Pulmonary artery endothelial cell (primary cell): ENCODE measurements at regions not wholly inside any gene's neighbourhood (a gene's known extent, or its start where the extent isn't known, plus 50 kb on each side); places are given as distances from the start of the nearest gene placed in this dataset.
"Not testable (repeated sequence)": the region's sequence is repeated elsewhere in the genome, so short reads cannot be mapped to it uniquely, and the experiment has no call there.

Experiments used
- DNase-seq: peaks from one replicate; pipeline ENCODE4 v3.0.0-alpha.2; 2011; ENCODE audit warnings: low read depth, low spot score

DNA sequence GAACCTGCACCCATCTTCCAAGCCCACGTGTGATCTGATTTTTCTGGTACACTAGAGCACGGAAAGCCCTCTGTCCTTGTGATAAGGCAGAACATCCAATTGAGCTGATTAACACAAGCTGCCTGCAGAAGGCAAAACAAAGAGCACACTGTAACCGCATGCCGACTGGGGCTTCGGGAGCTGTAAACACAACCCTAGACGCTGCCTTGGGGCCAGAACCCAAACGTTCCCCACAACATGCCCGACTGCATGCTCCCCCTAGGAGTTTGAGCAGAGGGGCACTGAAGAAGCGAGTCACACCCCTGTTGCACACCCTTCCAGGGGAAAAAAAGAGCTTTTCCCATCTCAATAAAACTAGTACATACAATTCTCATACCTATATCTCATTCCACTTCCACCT lies 470.7 kb downstream of the HTR1B start:
- no peak for DNase-seq

DNA sequence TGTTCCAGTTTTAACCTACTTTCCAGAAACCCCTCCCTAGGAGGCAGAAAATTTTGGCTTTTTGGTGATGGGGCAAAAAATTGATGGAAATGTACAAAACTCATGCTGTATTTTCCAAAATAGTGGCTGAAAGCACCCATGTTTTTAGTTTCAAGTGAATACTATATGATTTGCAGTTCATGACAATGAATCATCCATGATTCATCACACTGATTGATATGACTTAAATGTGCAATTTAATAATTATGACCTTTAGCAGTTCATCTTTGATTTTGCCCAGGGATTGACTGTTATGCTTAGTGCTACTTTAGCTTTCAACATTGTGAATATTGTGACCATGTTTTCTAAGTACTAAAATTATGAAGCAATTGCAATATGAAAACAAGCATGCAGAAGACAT lies 478.7 kb downstream of the HTR1B start:
- DNase-seq = no peak

DNA sequence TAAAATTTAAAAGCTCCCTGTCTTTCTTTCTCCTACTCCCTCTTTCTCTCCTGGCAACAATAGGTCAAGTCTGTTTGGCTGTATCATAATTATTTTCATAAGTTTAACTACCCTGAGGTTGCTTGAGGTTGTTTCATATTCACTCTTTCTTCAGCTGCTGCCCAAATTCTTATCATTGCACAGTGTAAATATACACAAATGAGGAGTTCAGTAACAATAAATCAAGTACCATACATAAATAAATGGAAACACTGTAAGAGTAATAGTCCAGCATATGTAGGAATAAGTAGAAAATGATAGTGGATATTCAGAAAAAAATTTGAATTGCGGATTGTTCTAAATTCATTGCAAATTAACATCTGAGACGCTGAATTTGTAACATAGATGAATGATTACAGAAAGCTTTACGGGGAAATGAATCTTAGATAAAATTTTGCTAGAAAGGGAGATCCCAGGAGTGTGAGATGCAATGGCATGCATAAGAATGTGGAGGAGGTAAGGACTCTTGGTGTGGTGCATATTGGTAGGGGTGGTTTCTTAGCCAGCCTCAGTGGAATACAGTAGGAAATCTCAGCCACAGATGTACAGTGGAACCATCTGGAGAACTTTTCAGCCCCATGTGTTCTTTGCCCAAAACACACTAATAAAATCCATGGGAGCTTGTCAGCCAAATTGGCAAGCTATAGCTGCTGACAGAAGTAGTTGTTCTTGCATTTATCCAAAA lies 480.7 kb downstream of the HTR1B start:
- no peak for DNase-seq

DNA sequence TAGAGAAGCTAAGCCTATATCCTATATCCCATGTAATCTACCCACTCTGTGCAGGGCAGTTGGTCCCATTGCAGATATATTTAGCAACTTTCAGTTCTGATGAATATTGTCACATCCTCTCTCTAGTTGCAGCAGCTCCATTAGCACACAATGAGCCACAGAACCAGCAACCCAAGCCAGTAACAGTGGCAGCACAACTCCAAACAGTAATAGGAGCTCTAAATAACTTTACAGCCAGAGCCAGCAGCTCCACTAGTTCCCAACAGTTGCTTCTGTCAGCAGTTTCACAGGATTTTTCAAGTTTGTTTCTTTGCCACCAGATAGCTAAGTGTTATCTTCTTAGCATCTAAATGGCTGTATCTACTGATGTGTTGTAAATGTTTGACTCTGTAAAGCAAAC lies 490.8 kb downstream of the HTR1B start:
- DNase-seq = no peak

DNA sequence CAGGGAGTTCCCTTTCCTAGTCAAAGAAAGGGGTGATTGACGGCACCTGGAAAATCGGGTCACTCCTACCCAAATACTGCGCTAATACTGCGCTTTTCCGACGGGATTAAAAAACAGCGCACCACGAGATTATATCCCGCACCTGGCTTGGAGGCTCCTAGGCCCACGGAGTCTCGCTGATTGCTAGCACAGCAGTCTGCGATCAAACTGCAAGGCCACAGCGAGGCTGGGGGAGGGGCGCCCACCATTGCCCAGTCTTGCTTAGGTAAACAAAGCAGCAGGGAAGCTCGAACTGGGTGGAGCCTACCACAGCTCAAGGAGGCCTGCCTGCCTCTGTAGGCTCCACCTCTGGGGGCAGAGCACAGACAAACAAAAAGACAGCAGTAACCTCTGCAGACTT lies 504.1 kb downstream of the HTR1B start:
- DNase-seq = not testable (repeated sequence)

DNA sequence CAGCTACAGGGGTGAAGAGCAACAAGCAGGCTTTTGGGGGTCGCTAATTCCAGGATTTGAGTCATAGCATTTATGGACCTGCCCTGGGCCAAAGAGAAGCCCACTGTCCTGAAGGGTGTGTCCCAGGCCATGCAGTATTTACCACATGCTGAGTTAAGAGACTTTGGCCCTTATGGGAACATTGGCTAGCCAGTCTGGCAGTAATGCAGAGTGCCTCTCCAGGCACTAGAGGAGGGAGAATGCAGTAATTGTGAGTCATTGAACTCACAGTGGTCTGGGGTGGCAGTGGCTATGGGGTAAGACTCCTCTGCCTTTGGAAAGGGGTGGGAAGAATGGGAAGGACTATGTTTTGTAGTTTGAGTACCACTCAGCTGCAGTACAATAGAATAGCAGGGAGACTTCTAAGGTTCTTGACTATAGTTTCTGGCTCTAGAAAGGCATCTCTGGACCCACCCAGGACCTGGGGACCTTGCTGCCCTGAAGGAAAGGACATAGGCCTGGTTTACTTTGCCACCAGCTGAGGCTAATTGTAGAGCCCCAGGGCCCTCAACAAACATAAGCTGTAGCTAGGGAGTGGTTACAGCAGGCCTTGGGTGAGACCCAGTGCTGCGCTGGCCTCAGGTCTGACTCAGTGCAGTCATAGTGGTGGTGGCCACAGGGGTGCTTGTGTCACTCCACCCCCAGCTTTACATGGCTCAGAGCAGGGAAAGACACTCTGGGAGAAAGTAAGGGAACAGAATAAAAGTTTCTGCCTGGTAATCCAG lies 520.9 kb downstream of the HTR1B start:
- no peak for DNase-seq

DNA sequence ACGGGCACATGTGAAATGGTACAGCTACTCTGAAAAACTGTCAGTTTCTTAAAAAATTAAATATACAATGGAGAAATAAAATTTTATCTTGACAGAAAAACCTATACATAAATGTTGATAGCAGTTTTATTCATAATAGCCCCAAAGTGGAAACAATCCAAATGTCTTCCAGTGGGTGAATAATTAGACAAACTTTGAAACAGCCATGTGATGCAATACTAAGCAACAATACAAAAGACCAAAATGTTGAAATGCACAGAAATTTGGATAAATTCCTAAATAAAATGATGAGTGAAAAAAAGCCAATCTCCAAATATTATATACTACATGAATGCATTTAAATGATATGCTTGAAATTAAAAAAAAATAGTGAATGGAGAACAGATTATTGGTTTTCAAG lies 523.1 kb downstream of the HTR1B start:
- DNase-seq = no peak

DNA sequence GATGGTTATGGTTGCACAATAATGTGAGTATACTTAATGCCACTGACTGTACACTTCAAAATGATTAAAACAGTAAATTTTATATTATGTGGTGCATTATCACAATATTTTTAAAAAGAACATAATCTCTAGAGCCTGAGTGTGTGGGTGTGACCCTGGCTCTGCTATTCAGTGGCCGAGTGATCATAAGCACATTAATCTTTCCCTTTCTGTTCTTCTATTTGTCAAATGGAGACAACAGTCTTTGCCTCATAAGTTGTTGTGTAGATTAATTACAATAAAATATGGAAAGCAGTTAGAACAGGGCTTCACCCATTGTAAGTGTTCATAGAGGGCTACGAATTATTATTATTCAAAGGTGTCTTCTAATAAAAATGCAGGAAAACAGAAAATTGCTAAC lies 548.6 kb downstream of the HTR1B start:
- DNase-seq = no peak

DNA sequence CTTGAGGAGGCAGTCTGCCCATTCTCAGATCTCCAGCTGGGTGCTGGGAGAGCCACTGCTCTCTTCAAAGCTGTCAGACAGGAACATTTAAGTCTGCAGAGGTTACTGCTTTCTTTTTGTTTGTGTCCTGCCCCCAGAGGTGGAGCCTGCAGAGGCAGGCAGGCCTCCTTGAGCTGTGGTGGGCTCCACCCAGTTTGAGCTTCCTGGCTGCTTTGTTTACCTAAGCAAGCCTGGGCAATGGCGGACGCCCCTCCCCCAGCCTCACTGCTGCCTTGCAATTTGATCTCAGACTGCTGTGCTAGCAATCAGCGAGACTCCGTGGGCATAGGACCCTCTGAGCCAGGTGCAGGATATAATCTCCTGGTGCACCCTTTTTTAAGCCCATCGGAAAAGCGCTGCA lies 557.8 kb downstream of the HTR1B start:
- not testable (repeated sequence) for DNase-seq

DNA sequence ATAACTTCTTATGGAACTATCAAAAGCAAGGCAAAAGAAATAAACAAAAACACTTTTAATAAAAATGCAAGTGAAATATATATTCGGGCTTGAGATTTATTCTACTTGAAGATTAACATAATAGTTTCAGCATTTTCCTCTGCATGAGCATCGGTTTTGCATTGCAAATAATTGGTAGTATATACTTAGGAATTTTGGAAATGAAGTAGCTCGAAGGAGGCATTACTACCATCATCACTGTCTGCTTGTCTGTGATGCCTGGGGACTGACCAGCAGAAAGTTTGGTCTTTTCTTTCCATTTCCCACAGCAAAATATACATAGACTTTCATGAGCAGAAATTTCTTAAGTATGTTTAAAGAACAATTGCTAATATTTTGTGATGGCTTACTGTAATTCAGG lies 570.7 kb downstream of the HTR1B start:
- no peak for DNase-seq

DNA sequence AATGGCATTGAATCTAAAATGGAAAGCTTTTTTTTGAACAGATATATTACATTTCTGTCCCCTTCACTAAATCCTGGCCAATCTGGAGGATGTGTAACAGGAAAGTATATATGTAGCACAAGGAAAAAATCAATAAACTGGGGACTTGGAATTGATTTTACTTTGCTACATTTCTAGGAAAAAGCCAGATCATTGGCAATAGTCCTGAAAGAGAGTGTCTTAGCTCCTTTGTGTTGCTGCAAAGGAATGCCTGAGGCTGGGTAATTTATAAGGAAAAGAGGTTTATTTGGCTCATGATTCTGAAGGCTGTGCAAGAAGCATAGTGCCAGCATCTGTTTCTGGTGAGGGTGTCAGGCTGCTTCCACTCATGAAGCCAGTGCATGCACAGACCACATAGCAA lies 574.9 kb downstream of the HTR1B start:
- no peak for DNase-seq

DNA sequence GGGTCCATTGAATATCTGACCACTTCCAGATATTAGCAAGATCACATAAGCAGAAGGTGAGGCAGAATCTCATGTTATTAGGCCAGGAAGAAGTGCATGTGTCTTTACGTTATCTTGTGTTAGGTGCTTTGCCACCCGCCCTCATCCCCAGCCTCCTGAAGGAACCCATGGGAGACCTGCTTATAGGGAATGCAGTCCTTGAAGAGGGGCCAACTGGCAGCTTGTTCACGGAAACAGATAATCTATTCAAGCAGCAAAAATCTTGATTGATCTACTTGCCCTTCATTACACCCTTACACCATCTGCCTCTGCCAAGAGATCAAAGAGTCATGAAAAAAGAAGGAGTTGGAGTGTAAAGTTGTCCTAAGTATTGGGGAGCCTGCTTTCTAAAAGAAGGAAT lies 576.4 kb downstream of the HTR1B start:
- DNase-seq = no peak

DNA sequence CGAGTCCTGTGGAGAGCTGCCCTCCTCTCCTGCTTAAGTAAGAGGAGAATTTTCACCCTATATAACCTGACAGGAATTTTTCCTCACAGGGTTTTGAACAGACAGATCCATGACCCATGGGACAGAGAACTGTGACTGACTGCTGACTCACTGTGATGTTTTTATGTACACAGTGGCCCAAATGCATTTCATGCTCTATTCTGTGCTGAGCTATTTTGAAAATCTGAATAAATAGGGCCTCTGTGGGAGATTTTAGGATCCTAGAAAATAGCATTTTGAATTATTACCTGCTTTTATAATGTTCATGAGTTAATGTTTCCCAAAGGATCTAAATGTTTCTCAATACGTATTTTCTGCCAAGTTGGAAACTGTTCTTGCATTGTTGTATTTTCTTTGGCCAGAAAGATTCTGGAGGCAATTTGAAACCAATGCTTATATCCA lies 577.4 kb downstream of the HTR1B start:
- DNase-seq = no peak

DNA sequence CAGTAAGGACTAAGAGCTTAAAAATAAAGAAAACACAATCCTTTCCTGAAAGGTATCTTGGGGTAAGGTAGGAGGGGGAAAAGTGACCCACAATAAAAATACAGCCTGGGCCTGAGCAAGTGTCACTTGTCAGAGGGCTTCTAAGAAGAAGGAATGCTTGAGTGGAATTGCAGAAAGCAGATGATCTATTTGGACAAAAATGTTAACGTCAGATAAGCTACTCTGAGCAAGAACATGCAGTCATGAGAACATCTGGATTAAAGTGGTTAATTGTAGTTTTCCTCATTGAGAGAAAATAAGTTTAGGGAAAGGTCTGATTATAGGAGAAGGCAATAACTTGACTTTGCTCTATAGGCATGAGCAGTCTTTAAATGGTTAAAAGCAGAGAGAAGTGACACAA lies 581.9 kb downstream of the HTR1B start:
- DNase-seq = no peak

DNA sequence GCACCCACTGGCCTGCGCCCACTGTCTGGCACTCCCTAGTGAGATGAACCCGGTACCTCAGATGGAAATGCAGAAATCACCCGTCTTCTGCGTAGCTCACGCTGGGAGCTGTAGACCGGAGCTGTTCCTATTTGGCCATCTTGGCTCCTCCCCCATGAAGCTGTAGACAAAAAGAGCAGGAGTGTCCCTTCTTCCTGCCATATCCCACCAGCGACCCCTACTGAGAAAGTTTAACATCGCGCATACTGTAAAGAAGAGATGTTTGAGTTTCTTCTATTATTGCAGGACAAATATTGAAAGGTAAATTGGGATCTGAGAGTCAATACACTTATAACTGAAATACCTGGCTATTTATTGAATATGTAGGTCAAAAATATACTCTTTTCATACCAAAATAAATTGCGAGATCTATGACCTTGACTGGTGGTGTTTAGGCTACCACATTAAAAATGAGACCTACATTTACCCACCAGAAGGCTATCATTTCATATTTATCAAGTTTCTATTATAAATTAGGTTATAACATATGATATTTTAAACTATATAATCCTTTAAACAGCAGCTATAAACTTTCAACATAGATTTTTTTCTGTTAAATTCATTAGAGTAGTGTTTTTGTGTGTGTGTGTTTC lies 586.3 kb downstream of the HTR1B start:
- DNase-seq = peak; percentile 15

DNA sequence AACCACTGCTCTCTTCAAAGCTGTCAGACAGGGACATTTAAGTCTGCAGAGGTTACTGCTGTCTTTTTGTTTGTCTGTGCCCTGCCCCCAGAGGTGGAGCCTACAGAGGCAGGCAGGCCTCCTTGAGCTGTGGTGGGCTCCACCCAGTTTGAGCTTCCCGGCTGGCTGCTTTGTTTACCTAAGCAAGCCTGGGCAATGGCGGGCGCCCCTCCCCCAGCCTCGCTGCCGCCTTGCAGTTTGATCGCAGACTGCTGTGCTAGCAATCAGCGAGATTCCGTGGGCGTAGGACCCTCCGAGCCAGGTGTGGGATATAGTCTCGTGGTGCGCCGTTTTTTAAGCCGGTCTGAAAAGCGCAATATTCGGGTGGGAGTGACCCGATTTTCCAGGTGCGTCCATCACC lies 586.9 kb downstream of the HTR1B start:
- DNase-seq = not testable (repeated sequence)

DNA sequence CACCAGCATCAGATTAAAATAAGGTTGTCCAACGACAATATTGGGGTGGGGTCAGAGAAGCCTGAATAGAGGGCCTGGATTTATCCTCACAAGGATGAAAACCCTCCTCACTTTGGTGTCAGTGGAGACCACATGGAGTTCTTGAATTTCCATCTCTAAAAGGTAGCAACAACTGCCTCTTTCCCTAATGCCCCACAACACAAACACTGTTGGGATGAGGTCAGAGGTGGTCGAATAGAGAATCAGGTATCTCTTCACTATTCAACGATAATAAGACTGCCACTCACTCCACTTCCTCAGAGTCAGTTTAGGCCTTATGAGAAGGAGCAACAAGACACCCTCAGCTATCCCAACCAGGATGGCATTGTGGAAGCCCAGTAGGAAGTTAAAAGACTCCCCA lies 596.1 kb downstream of the HTR1B start:
- DNase-seq = no peak

DNA sequence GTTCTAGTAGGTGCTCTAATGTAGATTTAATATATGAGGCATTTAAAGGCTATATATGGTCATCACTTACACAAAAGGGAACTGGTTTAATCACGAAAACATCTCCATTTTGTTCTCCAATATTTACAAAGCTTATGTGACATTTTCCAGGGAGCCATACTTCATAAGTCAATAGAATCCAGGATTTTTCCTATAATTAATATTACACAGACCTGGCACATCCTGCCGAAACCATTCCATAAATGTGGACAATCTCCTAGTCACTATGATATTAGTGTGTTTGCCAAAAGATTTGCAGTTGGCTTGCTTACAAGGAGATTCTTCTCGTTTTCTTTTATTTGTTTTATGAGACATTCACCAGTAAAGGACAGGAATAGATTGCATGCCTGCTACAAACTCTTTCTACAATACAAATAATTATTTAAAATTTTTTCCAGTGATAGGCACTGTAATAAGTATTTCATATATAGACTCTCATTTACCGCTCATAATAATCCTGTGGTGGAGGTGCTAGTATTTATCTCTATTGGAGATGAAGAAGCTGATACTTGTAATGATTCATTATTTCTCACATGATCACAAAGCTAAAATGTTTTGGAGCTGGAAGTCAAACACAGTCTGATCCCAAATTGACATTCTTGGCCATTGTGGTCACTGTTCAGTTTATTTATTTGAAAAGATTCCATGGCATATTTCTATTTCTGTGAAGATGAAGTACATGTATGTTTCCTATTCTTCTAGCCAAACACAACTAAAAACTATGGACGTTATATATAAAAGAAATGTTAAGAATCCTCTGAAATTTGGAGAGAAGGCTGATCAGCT lies 597.0 kb downstream of the HTR1B start:
- DNase-seq = no peak

DNA sequence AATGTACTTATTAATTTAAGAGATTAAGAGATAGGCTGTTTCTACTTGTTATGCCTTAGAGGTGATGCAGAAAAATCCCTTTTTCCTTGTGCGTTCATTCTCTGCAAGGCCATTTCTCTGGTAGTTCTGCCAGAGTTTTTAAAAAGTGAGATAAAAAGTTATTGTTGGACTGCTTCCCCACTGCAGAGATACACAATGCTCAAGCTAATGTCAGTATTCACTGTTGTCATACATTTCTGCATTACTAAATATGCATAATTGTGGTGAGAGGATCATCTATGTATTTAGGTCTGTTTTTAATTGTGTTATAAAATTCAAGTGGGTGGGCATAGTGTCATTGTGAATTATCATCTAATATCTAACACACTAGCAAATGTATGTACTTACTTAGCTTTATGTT lies 600.4 kb downstream of the HTR1B start:
- DNase-seq = no peak

DNA sequence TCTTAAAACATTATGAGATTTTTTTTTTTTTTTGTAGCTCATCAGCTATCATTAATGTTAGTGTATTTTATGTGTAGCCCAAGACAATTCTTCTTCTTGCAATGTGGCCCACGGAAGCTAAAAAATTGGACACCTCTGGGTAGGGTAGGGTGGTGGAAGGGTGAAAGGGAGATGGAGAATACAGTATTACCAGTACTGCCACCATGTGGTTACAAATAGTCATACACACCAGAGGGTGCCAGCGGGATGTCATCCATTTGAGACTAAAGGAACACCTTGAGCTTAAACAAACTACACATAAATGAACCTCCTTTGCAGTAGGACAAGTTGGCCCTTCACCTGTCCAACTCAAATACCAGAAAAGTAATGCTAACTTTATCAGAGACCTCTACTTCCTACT lies 601.9 kb downstream of the HTR1B start:
- no peak for DNase-seq

DNA sequence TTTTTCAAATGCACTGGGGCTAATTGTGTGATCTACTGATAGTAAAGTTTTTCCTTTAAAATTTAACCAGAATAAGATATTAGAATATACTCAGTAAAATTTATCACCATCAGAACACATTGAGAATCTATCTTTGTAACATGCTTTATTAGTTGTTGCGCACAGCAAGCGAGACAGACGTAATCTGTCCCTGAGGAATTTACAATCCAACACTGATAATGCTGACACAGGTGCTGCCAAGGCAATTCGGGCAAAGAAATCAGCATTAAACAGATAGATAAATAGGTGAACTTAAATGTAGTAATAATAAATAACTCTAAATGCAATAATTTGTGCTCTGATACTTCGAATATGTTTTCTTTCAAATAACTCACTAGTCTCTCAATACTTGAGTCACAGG lies 607.2 kb downstream of the HTR1B start:
- DNase-seq = no peak

DNA sequence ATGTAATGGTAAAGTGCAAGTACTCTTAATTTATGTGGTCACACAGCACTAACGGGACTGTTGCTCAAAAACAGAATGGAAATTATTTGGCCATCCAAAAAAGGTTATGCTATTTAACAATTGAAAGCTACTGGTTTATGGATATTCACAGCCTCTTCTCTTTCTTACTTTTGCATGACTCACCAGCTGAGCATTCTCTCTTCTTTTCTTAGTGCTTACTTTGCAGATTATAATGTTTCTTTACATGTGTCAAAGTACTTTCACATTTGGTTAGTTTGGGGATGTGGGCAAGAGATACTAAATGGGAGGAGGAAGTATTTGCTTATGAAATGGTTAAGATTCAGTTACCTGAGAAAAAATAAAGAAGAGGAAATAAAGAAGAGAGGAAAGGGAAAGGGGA lies 610.5 kb downstream of the HTR1B start:
- DNase-seq = no peak
